Transverse colon (tissue), 4 donors: ENCODE measurements at regions not wholly inside any gene's neighbourhood (a gene's known extent, or its start where the extent isn't known, plus 50 kb on each side); places are given as distances from the start of the nearest gene placed in this dataset.

Experiments used
- DNase-seq: peaks from one replicate; pipeline ENCODE4 v3.0.0-alpha.2; 2019
- H3K27ac ChIP-seq, 4 donors: fragments of 200-600 bp; sonication (generic); 2 replicates each; pipeline ENCODE4 v1.5.1; 2016 to 2018; ENCODE audit warnings: inconsistent platforms in 4 of 4
- H3K27me3 ChIP-seq: fragments of 200-600 bp; sonication (generic); 2 replicates; pipeline ENCODE4 v1.5.1; 2017; ENCODE audit warnings: inconsistent platforms
- H3K36me3 ChIP-seq, 4 donors: fragments of 200-600 bp; sonication (generic); 2 replicates each; pipeline ENCODE4 v1.5.1; 2017 to 2019; ENCODE audit warnings: inconsistent platforms in 4 of 4
- H3K4me1 ChIP-seq, 4 donors: fragments of 200-600 bp; sonication (generic); 2 replicates each; pipeline ENCODE4 v1.5.1; 2017 to 2020; ENCODE audit warnings: inconsistent platforms in 4 of 4
- H3K4me3 ChIP-seq, 4 donors: fragments of 200-600 bp; sonication (generic); 1 replicate in 1 of 4; 2 replicates in 3 of 4; pipeline versions ENCODE4 v1.5.1 to v1.6.1; 2017 to 2019; ENCODE audit warnings: inconsistent platforms in 4 of 4
- H3K9me3 ChIP-seq, 2 donors: fragments of 200-600 bp; sonication (generic); 2 replicates each; pipeline ENCODE4 v1.5.1; 2017 to 2019; ENCODE audit warnings: inconsistent platforms in 2 of 2
- EP300 ChIP-seq: sonication (generic); formaldehyde crosslinking; IDR thresholded peaks from one replicate; pipeline ENCODE4 v1.6.1; 2017; ENCODE audit warnings: antibody characterized with exemption, low read depth
- POLR2A ChIP-seq: fragments of 450-650 bp; IDR thresholded peaks from one replicate; pipeline ENCODE4 v1.6.1; 2016; ENCODE audit warnings: antibody characterized with exemption, mild to moderate bottlenecking, moderate library complexity
- POLR2AphosphoS5 ChIP-seq, 3 donors: sonication (generic); formaldehyde crosslinking; IDR thresholded peaks; one replicate each; pipeline ENCODE4 v1.6.1; 2016; ENCODE audit warnings: antibody characterized with exemption in 3 of 3
- WGBS, 2 donors: methylation state at CpG; one replicate each; pipeline ENCODE4 v1.1.5; 2018; ENCODE audit warnings: low coverage in 1 of 2; 5-methylcytosine and 5-hydroxymethylcytosine counted together
- in situ Hi-C, 4 donors: fragments of 200-750 bp; cut with MboI; loops; one replicate each; pipeline versions ENCODE4 v1.15.0 to v1.15.1; 2017; ENCODE audit warnings: low sequenced_read_pairs in 3 of 4, low pct_ligation_motif_present in 1 of 4, low pct_unique_long_range_greater_than_20kb in 1 of 4
- intact Hi-C: fragments of 100-400 bp; cut with DNase I; formaldehyde crosslinking; loops from one replicate; pipeline ENCODE4 v1.15.1; 2023; ENCODE audit warnings: low total_unique reads
- TF ChIP-seq, protein P1 (sequence below), 5 experiments: fragments of 200-600 bp in 3 of 5; fragments of 450-650 bp in 2 of 5; sonication (generic) in 3 of 5; IDR thresholded peaks; 1 replicate in 2 of 5; 2 replicates in 3 of 5; pipeline ENCODE4 v1.5.1; 2016 to 2017; ENCODE audit warnings: antibody characterized with exemption in 5 of 5, inconsistent platforms in 3 of 5, mild to moderate bottlenecking in 2 of 5, moderate library complexity in 1 of 5

DNA sequence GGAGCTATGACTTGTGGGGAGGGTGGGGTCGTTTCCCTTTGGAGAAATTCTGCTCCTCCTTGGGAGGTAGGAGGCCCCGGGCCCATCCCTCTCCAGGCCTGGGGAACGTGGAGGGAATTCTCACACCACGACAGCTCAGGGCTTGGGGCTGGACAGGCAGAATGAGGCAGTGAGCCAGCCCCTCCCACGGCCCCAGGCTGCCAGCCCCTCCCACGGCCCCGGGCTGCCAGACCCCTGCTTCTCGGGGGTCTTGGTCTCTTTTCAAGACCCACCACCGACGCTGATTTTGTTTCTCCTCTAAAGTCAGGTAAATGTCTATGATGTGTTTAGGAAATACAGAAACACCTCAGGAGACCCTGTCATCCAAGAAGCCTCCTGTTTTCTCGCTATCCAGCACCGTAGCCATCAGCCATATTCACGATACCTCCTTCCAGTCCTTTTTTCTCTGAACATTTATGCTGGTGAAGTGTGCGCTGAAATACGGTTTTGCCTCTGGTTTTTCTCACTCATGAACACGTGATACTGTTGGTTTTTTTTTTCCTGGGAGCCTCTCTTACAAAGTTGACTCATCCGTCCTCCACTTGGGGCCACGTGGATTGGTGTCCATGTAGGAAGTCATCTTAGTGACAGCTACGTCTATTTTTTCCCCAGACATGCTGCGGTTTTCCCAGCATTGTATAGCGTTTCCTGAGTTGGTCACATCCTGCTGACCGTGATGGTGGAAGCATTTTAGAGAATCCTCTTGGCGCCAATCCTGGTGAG is 1219.6 kb downstream of the BRD1 start:
- intact Hi-C loops, result no loop called here
- TF ChIP-seq, protein P1, sequence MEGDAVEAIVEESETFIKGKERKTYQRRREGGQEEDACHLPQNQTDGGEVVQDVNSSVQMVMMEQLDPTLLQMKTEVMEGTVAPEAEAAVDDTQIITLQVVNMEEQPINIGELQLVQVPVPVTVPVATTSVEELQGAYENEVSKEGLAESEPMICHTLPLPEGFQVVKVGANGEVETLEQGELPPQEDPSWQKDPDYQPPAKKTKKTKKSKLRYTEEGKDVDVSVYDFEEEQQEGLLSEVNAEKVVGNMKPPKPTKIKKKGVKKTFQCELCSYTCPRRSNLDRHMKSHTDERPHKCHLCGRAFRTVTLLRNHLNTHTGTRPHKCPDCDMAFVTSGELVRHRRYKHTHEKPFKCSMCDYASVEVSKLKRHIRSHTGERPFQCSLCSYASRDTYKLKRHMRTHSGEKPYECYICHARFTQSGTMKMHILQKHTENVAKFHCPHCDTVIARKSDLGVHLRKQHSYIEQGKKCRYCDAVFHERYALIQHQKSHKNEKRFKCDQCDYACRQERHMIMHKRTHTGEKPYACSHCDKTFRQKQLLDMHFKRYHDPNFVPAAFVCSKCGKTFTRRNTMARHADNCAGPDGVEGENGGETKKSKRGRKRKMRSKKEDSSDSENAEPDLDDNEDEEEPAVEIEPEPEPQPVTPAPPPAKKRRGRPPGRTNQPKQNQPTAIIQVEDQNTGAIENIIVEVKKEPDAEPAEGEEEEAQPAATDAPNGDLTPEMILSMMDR (IDR thresholded peaks at IDR 0.05), result no peak
- TF ChIP-seq POLR2AphosphoS5 (IDR thresholded peaks at IDR 0.05), result no peak
- TF ChIP-seq POLR2A, result no peak
- TF ChIP-seq EP300, result no peak

DNA sequence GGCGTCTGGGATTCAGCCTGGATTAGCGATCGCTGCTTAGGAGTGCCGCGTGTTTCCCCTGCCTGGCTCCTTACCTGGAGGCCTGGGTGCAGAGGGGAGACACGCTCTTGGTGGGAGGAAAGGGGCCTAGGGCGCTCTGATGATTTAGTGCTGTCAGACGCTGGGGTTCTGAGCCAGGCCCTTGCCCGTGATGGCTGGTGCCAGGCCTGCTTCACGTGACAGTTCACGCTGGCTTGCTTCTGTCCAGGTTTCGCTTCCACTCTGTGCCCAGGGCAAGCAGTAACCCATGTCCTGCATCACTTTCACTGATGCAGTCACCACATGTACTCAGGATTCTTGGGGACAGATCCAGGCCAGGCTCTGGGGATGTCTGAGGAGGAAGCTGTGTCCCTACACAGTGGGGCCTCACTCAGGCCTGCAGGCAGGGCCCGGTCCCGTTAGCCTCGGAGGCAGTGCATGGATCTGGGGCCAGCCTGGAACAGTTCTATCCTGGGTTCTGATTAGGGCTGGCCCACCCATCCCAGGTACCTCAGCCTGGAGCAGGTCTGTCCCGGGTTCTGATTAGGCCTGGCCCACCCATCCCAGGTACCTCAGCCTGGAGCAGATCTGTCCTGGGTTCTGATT is 1220.9 kb downstream of the BRD1 start:
- no peaks in the 10 kb centered on the region for H3K36me3 ChIP-seq
- no peak overlapping the region for H3K27ac ChIP-seq
- H3K4me1 ChIP-seq, result no peaks in the 10 kb centered on the region
- intact Hi-C loops, result no loop called here
- H3K4me3 ChIP-seq, result no peak overlapping the region
- WGBS, 2 donors, result 94% methylated on average over 16 of the region's 16 CpGs; no CpG with 5 or more reads in 1 of the 2 donors
- no peak for DNase-seq
- TF ChIP-seq EP300 (no peak), POLR2AphosphoS5 (IDR thresholded peaks at IDR 0.05) (no peak), POLR2A (no peak)
- TF ChIP-seq, protein P1 (IDR thresholded peaks at IDR 0.05), result no peak
- no peaks in the 10 kb centered on the region for H3K27me3 ChIP-seq
- in situ Hi-C loops, result no loop called here
- no peaks in the 10 kb centered on the region for H3K9me3 ChIP-seq

More for the DNA sequence above, 1219.6 kb downstream of the BRD1 start:
- no peaks in the 10 kb centered on the region for H3K9me3 ChIP-seq
- no peak overlapping the region for H3K4me3 ChIP-seq
- no peaks in the 10 kb centered on the region for H3K27me3 ChIP-seq
- H3K4me1 ChIP-seq, result no peaks in the 10 kb centered on the region
- WGBS, 2 donors, result 64 to 73% methylated on average over 11 to 23 of the region's 23 CpGs
- in situ Hi-C loops, result no loop called here
- H3K36me3 ChIP-seq, result no peaks in the 10 kb centered on the region
- no peak overlapping the region for H3K27ac ChIP-seq
- DNase-seq, result no peak

DNA sequence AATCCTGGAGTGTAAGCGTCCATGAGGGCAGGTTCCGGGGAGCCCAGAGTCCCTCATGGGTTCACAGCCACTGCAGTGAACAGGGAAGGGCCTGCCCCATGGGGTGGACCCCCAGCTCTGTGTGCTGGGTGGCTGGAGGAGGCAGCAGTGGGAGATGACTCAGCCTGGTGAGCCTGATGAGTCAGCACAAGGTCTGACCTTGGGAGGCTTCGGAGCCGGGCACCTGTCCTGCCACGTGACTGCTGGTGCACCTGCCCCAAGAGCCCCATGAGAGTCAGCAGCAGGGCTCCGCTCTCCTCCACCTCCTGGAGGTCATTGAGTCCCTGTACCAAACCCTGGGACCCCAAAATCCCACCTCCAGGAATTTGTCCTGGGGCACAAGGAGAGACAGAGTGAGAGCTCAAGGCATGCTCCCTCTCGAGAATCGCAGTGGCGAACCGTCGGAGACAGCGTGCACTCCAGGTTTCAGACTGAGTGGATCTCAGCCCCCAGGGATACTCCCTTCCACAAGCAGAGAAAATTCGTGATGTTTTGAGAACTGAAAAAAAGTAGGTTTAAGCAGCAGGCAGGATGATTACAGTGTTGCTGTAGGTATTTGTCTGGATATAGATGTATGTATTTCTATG is 1221.7 kb downstream of the BRD1 start:
- Histone ChIP-seq H3K27me3 (no peaks in the 10 kb centered on the region), H3K36me3 (no peaks in the 10 kb centered on the region), H3K4me3 (no peak overlapping the region), H3K9me3 (no peaks in the 10 kb centered on the region), H3K4me1 (no peaks in the 10 kb centered on the region), H3K27ac (no peak overlapping the region)
- in situ Hi-C loops, result no loop called here
- TF ChIP-seq POLR2AphosphoS5 (IDR thresholded peaks at IDR 0.05) (no peak), POLR2A (no peak), EP300 (no peak)
- TF ChIP-seq, protein P1 (IDR thresholded peaks at IDR 0.05), result no peak
- no peak for DNase-seq
- intact Hi-C loops, result no loop called here
- 85 to 86% methylated on average over 6 to 9 of the region's 13 CpGs for WGBS, 2 donors

DNA sequence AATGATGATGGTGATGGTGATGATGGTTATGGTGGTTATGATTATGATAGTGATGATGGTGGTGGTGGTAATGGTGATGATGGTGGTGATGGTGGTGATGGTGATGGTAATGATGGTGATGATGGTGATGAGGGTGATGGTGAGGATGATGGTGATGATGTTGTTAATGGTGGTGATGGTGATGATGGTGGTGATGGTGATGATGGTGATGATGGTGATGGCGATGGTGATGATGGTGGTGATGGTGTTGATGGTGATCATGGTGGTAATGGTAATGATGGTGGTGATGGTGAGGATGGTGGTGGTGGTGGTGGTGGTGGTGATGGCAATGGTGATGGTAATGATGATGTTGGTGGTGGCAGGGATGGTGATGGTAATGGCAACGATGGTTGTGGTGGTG is 1222.5 kb downstream of the BRD1 start:
- Histone ChIP-seq H3K4me1 (no peaks in the 10 kb centered on the region), H3K27me3 (no peaks in the 10 kb centered on the region), H3K4me3 (no peak overlapping the region), H3K36me3 (no peaks in the 10 kb centered on the region), H3K9me3 (no peaks in the 10 kb centered on the region), H3K27ac (no peak overlapping the region)
- intact Hi-C loops (no loop called here), in situ Hi-C loops (no loop called here)
- TF ChIP-seq, protein P1 (IDR thresholded peaks at IDR 0.05), result no peak
- no peak for TF ChIP-seq POLR2AphosphoS5 (IDR thresholded peaks at IDR 0.05)
- TF ChIP-seq POLR2A, result no peak
- WGBS, 2 donors, result 94 to 100% methylated on average over 2 of the region's 2 CpGs
- no peak for DNase-seq
